Embryonic facial prominence (tissue), 1 donor: ENCODE measurements at regions not wholly inside any gene's neighbourhood (a gene's known extent, or its start where the extent isn't known, plus 50 kb on each side); places are given as distances from the start of the nearest gene placed in this dataset.
"Not testable (repeated sequence)": the region's sequence is repeated elsewhere in the genome, so short reads cannot be mapped to it uniquely, and the experiment has no call there.

Experiments
- DNase-seq: peaks from one replicate; pipeline ENCODE4 v3.0.0-alpha.2; 2016; ENCODE audit errors: extremely low spot score

GRCh38 chr22:48921411-48921903, 906.2 kb downstream of the BRD1 start:
- DNase-seq: no peak

- DNase-seq: no peak
Observed at GRCh38 chr22:48920776-48921241, 906.9 kb downstream of the BRD1 start.

GRCh38 chr22:48919851-48920589, 907.7 kb downstream of the BRD1 start:
- no peak for DNase-seq

GRCh38 chr22:48919187-48919590, 908.5 kb downstream of the BRD1 start:
- DNase-seq: no peak

- no peak for DNase-seq
Observed at GRCh38 chr22:48918585-48919186, 909.0 kb downstream of the BRD1 start.

- DNase-seq: not testable (repeated sequence)
Observed at GRCh38 chr22:48912356-48913066, 915.2 kb downstream of the BRD1 start.

GRCh38 chr22:48911647-48912046, 916.0 kb downstream of the BRD1 start:
- DNase-seq: not testable (repeated sequence)

- not testable (repeated sequence) for DNase-seq
Observed at GRCh38 chr22:48911067-48911466, 916.6 kb downstream of the BRD1 start.

GRCh38 chr22:48908547-48908946, 919.1 kb downstream of the BRD1 start:
- DNase-seq: no peak

- no peak for DNase-seq
Observed at GRCh38 chr22:48907591-48907990, 920.1 kb downstream of the BRD1 start.

- no peak for DNase-seq
Observed at GRCh38 chr22:48906216-48906835, 921.3 kb downstream of the BRD1 start.

- no peak for DNase-seq
Observed at GRCh38 chr22:48905206-48905975, 922.3 kb downstream of the BRD1 start.

- no peak for DNase-seq
Observed at GRCh38 chr22:48902983-48903650, 924.6 kb downstream of the BRD1 start.

GRCh38 chr22:48902001-48902869, 925.4 kb downstream of the BRD1 start:
- DNase-seq: no peak

- DNase-seq: no peak
Observed at GRCh38 chr22:48901324-48901723, 926.3 kb downstream of the BRD1 start.

- no peak for DNase-seq
Observed at GRCh38 chr22:48900626-48901025, 927.0 kb downstream of the BRD1 start.

- DNase-seq: no peak
Observed at GRCh38 chr22:48900327-48900597, 927.4 kb downstream of the BRD1 start.

- DNase-seq: no peak
Observed at GRCh38 chr22:48899523-48900326, 927.9 kb downstream of the BRD1 start.
